Psoas muscle (tissue), 7 donors: ENCODE measurements at regions not wholly inside any gene's neighbourhood (a gene's known extent, or its start where the extent isn't known, plus 50 kb on each side); places are given as distances from the start of the nearest gene placed in this dataset.

Source experiments
- ATAC-seq, 4 donors: fragments of 200-7000 bp; cut with Tn5 transposase; one replicate each; pipeline ENCODE4 v1.9.1; 2020; ENCODE audit warnings: moderate library complexity in 3 of 4, mild to moderate bottlenecking in 2 of 4
- DNase-seq, 2 donors: peaks; one replicate each; pipeline ENCODE4 v3.0.0-alpha.2; 2020
- H3K27ac ChIP-seq: fragments of 200-600 bp; one replicate; pipeline ENCODE4 v1.8.0; 2022
- H3K27me3 ChIP-seq, 3 donors: fragments of 200-600 bp in 1 of 3; one replicate each; pipeline versions ENCODE4 v1.6.1 to v1.8.0; 2013 to 2022; ENCODE audit warnings: low read length in 2 of 3, mild to moderate bottlenecking in 2 of 3, moderate library complexity in 1 of 3; ENCODE audit not compliant: insufficient read depth in 3 of 3
- H3K36me3 ChIP-seq, 2 donors: fragments of 200-600 bp in 1 of 2; one replicate each; pipeline versions ENCODE4 v1.6.1 to v1.8.0; 2013 to 2022; ENCODE audit warnings: low read depth in 1 of 2, mild to moderate bottlenecking in 1 of 2, moderate library complexity in 1 of 2; ENCODE audit not compliant: insufficient read depth in 1 of 2
- H3K4me1 ChIP-seq: fragments of 200-600 bp; one replicate; pipeline ENCODE4 v1.8.0; 2022
- H3K4me3 ChIP-seq: fragments of 200-600 bp; one replicate; pipeline ENCODE4 v1.8.0; 2022; ENCODE audit warnings: mild to moderate bottlenecking
- H3K9me3 ChIP-seq: fragments of 200-600 bp; one replicate; pipeline ENCODE4 v1.8.0; 2022
- WGBS, 3 donors: extraction: QIAGEN DNeasy Blood & Tissue Kit; methylation state at CpG; one replicate each; pipeline versions ENCODE4 v1.1.6 to v1.1.7; 2013; 5-methylcytosine and 5-hydroxymethylcytosine counted together
- intact Hi-C, 2 donors: fragments of 100-400 bp; cut with DNase I; formaldehyde crosslinking; loops; one replicate each; pipeline versions ENCODE4 v1.11.0 to v1.14.2; 2022
- TF ChIP-seq, protein P1 (sequence below): fragments of 200-600 bp; IDR thresholded peaks from one replicate; pipeline ENCODE4 v1.8.0; 2022; ENCODE audit warnings: antibody characterized with exemption
- donor health status: healthy with polysubstance abuse.
- donor health status: DM: no; HTN: no; CAD: no; lungs with moderate emphysema.
- donor health status: Bipolar disorder and iron deficiency.
- donor health status: healthy.
- donor health status: DM: yes; HTN: yes; CAD: no.
- donor health status: DM: no; HTN: no; CAD: no.
- donor health status: DM: yes; HTN: yes; CAD: no.

GRCh38 chr14:23899788-23900187 lies 53.8 kb upstream of the DHRS4 start:
- TF ChIP-seq, protein P1, sequence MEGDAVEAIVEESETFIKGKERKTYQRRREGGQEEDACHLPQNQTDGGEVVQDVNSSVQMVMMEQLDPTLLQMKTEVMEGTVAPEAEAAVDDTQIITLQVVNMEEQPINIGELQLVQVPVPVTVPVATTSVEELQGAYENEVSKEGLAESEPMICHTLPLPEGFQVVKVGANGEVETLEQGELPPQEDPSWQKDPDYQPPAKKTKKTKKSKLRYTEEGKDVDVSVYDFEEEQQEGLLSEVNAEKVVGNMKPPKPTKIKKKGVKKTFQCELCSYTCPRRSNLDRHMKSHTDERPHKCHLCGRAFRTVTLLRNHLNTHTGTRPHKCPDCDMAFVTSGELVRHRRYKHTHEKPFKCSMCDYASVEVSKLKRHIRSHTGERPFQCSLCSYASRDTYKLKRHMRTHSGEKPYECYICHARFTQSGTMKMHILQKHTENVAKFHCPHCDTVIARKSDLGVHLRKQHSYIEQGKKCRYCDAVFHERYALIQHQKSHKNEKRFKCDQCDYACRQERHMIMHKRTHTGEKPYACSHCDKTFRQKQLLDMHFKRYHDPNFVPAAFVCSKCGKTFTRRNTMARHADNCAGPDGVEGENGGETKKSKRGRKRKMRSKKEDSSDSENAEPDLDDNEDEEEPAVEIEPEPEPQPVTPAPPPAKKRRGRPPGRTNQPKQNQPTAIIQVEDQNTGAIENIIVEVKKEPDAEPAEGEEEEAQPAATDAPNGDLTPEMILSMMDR: no peak
- DNase-seq: no peak

GRCh38 chr14:23903442-23903841 lies 50.1 kb upstream of the DHRS4 start:
- no peaks in the 10 kb centered on the region for H3K36me3 ChIP-seq
- WGBS, 3 donors: 66 to 75% (median 72%) methylated on average over 4 of the region's 4 CpGs
- no peak overlapping the region for H3K4me3 ChIP-seq
- DNase-seq (no peak), ATAC-seq (no peak)
- no peak overlapping the region for H3K27ac ChIP-seq
- TF ChIP-seq, protein P1: no peak
- H3K27me3 ChIP-seq: no peaks in the 10 kb centered on the region
- no peaks in the 10 kb centered on the region for H3K4me1 ChIP-seq
- intact Hi-C loops: no loop called here
- H3K9me3 ChIP-seq: no peaks in the 10 kb centered on the region

More at GRCh38 chr14:23899788-23900187, 53.8 kb upstream of the DHRS4 start:
- H3K4me3 ChIP-seq: no peak overlapping the region
- H3K36me3 ChIP-seq: no peaks in the 10 kb centered on the region
- no peak for ATAC-seq
- intact Hi-C loops: no loop called here
- no peaks in the 10 kb centered on the region for H3K9me3 ChIP-seq
- 87 to 89% (median 89%) methylated on average over 8 of the region's 8 CpGs for WGBS, 3 donors
- H3K27ac ChIP-seq: no peak overlapping the region
- no peaks in the 10 kb centered on the region for H3K4me1 ChIP-seq
- H3K27me3 ChIP-seq: no peaks in the 10 kb centered on the region
